NCI-H1048 (cell line): ENCODE measurements at regions not wholly inside any gene's neighbourhood (a gene's known extent, or its start where the extent isn't known, plus 50 kb on each side); places are given as distances from the start of the nearest gene placed in this dataset.

ENCODE experiments used
- DNase-seq: peaks from one replicate; lab custom pipeline; 2025; lab: John Stamatoyannopoulos, UW

- DNase-seq = no peak
These were observed 423.7 kb upstream of the CADM1 start for GRCh38 chr11:115927823-115928329.

GRCh38 chr11:115926601-115927000 lies 422.4 kb upstream of the CADM1 start:
- no peak for DNase-seq

- DNase-seq = no peak
These were observed 421.9 kb upstream of the CADM1 start for GRCh38 chr11:115926138-115926537.

GRCh38 chr11:115925568-115926090 lies 421.4 kb upstream of the CADM1 start:
- no peak for DNase-seq

DNA sequence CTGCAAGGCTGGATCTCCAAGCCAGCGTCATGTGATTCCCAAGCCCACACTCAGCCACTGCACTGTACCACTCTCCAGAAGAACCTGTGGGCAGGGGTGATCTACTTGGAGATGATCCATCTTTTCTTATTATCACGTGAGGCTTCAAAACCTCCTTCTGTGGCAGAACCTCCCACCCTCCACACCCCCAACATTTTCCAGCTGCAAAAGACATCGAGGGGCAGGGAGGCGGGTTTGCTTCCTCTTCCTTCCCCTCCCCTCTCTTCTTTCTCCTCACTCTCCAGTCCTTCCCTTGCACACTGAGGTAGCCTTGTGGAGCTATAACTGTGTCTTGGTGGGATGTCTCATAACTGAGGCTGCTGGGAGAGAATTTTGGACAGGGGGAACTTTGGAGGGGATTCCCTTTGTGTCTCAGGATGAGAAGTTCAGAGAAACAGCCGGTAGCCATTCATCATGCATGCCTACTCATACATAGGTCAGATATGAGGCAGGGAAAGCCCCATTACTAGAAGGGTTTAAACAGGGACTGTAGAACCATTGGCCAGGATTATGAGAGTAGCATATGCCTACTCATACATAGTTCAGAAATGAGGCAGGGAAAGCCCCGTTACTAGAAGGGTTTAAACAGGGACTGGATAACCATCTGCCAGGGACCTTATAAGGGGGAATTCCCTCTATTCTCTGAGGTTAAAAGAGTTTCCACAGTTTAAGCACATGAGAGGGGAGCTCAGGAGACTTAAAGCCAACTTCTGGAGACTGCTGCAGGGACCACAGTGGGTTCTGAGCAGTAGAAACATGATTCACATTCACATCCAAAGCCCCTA lies 420.7 kb upstream of the CADM1 start:
- no peak for DNase-seq

DNA sequence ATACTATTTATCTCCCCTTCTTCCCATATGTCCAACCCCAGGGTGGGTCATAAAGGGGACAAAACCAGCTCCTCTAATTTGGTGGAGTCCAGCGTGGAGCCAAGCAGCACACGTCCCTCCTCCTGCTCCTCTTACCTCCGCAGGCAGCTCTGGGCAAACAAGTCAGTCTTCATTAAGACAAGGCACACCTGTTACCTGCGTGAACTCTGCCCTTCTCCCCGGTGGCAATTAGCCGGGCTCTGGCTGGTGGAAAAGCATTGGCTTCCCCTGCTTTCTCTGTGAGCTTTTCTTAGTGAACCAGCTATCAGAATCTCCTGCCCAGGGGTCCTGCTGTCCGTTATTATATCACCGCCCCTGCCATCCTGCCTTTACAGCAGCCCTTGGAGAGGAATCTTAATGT lies 418.7 kb upstream of the CADM1 start:
- DNase-seq = no peak

- DNase-seq = no peak
These were observed 417.8 kb upstream of the CADM1 start for GRCh38 chr11:115921986-115922385.

GRCh38 chr11:115921540-115921939 lies 417.3 kb upstream of the CADM1 start:
- DNase-seq = no peak

- DNase-seq = no peak
These were observed 416.7 kb upstream of the CADM1 start for GRCh38 chr11:115920841-115921480.

DNA sequence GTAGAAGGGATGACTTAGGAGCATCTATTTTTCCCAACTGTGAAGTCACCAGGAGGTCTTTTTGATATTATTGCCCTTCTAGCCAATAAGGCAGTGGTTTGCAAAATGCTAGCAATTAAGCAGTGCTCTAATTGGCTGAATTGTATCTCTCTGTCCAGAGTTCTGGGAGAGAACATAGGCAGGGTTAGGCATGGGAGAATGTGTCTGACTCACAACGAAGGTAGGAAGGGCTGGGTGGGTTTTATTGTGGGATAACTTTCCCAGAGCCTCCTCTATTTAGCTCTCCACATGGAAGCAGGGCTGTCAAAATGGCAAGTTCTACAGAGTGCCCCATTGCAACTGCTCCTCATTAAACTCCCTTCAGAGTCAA lies 415.9 kb upstream of the CADM1 start:
- no peak for DNase-seq

- no peak for DNase-seq
These were observed 415.3 kb upstream of the CADM1 start for GRCh38 chr11:115919341-115920091.

DNA sequence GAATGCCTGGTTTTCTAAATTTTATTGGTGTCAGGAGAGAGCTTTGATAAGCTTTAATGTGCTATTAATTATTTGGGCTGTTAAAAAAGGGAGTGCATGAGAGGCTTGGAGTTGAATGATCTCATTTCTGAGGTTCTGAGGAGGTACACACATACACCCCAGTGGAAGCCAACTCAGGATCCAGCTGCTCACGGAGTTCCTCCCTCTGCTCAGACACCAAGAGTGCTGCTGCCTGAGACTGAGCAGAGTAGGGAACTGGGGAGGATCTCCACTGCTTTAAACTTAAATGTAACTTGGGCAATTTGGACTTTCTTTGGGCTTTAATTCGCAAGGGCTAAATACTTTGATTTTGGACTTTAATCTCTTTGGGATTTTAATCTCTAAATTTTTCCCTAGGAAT lies 414.4 kb upstream of the CADM1 start:
- DNase-seq = no peak

GRCh38 chr11:115916608-115917007 lies 412.4 kb upstream of the CADM1 start:
- no peak for DNase-seq

DNA sequence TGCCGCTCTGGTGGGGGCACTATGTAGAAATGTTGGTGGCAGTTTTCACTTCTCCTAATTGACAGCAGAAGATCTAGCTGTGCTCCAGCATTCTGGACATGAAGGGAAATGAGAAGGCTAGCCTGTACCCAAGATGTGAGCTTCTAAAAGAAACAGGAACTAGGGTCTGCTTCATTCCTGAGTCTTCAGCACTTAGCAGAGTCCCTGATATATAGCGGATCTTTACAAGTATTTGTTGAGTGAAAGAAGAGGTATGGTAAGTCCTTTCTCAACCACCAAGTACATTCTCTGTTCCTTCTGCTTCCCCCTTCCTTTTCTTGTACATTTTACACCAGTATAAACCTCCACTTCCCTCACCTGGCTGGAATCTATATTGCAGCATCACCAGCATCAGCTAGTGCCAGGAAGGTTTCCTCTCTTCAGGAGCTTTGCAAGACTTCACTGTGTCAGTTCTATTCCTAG lies 408.3 kb upstream of the CADM1 start:
- DNase-seq = no peak

GRCh38 chr11:115911613-115912346 lies 407.6 kb upstream of the CADM1 start:
- no peak for DNase-seq

GRCh38 chr11:115910379-115910778 lies 406.2 kb upstream of the CADM1 start:
- DNase-seq = no peak

- DNase-seq = no peak
These were observed 402.0 kb upstream of the CADM1 start for GRCh38 chr11:115906171-115906570.

DNA sequence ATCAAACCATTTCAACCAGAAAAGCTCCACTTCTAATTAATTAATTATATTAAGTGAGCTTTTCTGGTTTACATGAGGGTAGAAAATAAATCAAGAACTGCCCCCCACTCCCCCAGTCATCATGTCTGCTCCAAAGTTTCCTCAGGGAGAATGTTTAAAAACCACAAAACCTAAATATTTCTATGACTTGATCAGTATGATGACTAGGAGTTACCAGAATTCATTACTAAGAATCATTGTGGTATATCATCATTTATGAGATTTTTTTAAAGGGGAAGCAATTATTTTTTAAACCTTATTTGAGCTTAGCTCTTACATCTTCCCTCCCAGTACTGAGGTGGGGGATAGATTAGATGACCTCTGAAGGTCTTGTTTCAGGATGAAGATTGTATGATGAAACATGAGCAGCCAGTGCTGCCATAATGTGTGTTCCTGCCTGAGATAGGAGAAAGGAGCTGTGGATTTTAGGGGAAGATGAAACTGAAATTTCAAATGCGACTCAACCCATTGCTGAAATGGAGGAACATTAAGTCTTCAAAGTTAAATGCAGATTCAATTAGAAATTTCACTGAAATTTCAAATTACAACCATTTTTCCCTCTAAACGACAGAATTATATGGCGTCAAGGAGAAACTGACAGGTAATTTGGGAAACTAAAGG lies 401.3 kb upstream of the CADM1 start:
- no peak for DNase-seq

GRCh38 chr11:115903179-115903578 lies 399.0 kb upstream of the CADM1 start:
- no peak for DNase-seq

GRCh38 chr11:115901069-115901468 lies 396.9 kb upstream of the CADM1 start:
- no peak for DNase-seq

GRCh38 chr11:115900111-115900510 lies 395.9 kb upstream of the CADM1 start:
- DNase-seq = no peak
